ENCODE measurements at regions not wholly inside any gene's neighbourhood (a gene's known extent, or its start where the extent isn't known, plus 50 kb on each side); places are given as distances from the start of the nearest gene placed in this dataset.
"Not testable (repeated sequence)": the region's sequence is repeated elsewhere in the genome, so short reads cannot be mapped to it uniquely, and the experiment has no call there.

GRCh38 chr1:73842436-73842835 lies 355.5 kb downstream of the LRRIQ3 start:
- no peak for DNase-seq

GRCh38 chr1:73839922-73840321 lies 358.1 kb downstream of the LRRIQ3 start:
- no peak for DNase-seq

GRCh38 chr1:73832276-73833181 lies 365.4 kb downstream of the LRRIQ3 start:
- no peak for DNase-seq

GRCh38 chr1:73827283-73827682 lies 370.7 kb downstream of the LRRIQ3 start:
- DNase-seq: not testable (repeated sequence)

GRCh38 chr1:73824065-73824464 lies 373.9 kb downstream of the LRRIQ3 start:
- DNase-seq: no peak

GRCh38 chr1:73821520-73821919 lies 376.5 kb downstream of the LRRIQ3 start:
- DNase-seq: no peak

- no peak for DNase-seq
Measured at GRCh38 chr1:73820843-73821242, 377.1 kb downstream of the LRRIQ3 start.

- no peak for DNase-seq
Measured at GRCh38 chr1:73813716-73814115, 384.3 kb downstream of the LRRIQ3 start.

GRCh38 chr1:73813236-73813635 lies 384.7 kb downstream of the LRRIQ3 start:
- no peak for DNase-seq

GRCh38 chr1:73811798-73812197 lies 386.2 kb downstream of the LRRIQ3 start:
- no peak for DNase-seq

GRCh38 chr1:73804935-73805334 lies 393.0 kb downstream of the LRRIQ3 start:
- DNase-seq: no peak

- no peak for DNase-seq
Measured at GRCh38 chr1:73803380-73803779, 394.6 kb downstream of the LRRIQ3 start.

- DNase-seq: no peak
Measured at GRCh38 chr1:73801912-73802429, 396.0 kb downstream of the LRRIQ3 start.

- DNase-seq: no peak
Measured at GRCh38 chr1:73800376-73800775, 397.6 kb downstream of the LRRIQ3 start.

- DNase-seq: no peak
Measured at GRCh38 chr1:73789965-73790364, 408.0 kb downstream of the LRRIQ3 start.

GRCh38 chr1:73784026-73784425 lies 413.9 kb downstream of the LRRIQ3 start:
- no peak for DNase-seq

- DNase-seq: no peak
Measured at GRCh38 chr1:73783352-73783751, 414.6 kb downstream of the LRRIQ3 start.

- no peak for DNase-seq
Measured at GRCh38 chr1:73782901-73783300, 415.1 kb downstream of the LRRIQ3 start.

GRCh38 chr1:73781251-73781650 lies 416.7 kb downstream of the LRRIQ3 start:
- no peak for DNase-seq

GRCh38 chr1:73778471-73778870 lies 419.5 kb downstream of the LRRIQ3 start:
- no peak for DNase-seq

- no peak for DNase-seq
Measured at GRCh38 chr1:73775896-73776295, 422.1 kb downstream of the LRRIQ3 start.

GRCh38 chr1:73772941-73773340 lies 425.0 kb downstream of the LRRIQ3 start:
- no peak for DNase-seq

GRCh38 chr1:73771396-73771795 lies 426.6 kb downstream of the LRRIQ3 start:
- DNase-seq: no peak

GRCh38 chr1:73770109-73770905 lies 427.7 kb downstream of the LRRIQ3 start:
- DNase-seq: no peak
